AG09309 (cell line): ENCODE measurements at regions not wholly inside any gene's neighbourhood (a gene's known extent, or its start where the extent isn't known, plus 50 kb on each side); places are given as distances from the start of the nearest gene placed in this dataset.
"Not testable (repeated sequence)": the region's sequence is repeated elsewhere in the genome, so short reads cannot be mapped to it uniquely, and the experiment has no call there.

Source experiments
- DNase-seq: peaks from one replicate; pipeline ENCODE4 v3.0.0-alpha.2; 2010; ENCODE audit warnings: low read depth
- H3K4me3 ChIP-seq: 2 replicates; pipeline ENCODE4 v1.5.1; 2011; ENCODE audit warnings: mild to moderate bottlenecking, low read depth, low read length, moderate library complexity; ENCODE audit not compliant: control insufficient read depth
- CTCF ChIP-seq: IDR thresholded peaks from 2 replicates; pipeline ENCODE4 v1.5.1; 2011; ENCODE audit warnings: mild to moderate bottlenecking, low read depth, low read length, inconsistent platforms; ENCODE audit not compliant: insufficient read depth, control insufficient read depth; ENCODE audit errors: missing control alignments

GRCh38 chr14:49962621-49963020, 69.7 kb downstream of the ARF6 start:
- TF ChIP-seq CTCF = no peak
- no peak overlapping the region for H3K4me3 ChIP-seq
- DNase-seq = no peak

GRCh38 chr14:49965068-49965651, 72.3 kb downstream of the ARF6 start:
- H3K4me3 ChIP-seq, DNase-seq: not testable (repeated sequence)

- DNase-seq = no peak
These were observed 73.5 kb downstream of the ARF6 start for GRCh38 chr14:49966304-49966809.

GRCh38 chr14:49966971-49967630, 74.2 kb downstream of the ARF6 start:
- no peak for DNase-seq
- no peak for TF ChIP-seq CTCF
- H3K4me3 ChIP-seq = no peak overlapping the region

More at GRCh38 chr14:49966304-49966809, 73.5 kb downstream of the ARF6 start:
- TF ChIP-seq CTCF = no peak
- no peak overlapping the region for H3K4me3 ChIP-seq

- no peak overlapping the region for H3K4me3 ChIP-seq
- no peak for TF ChIP-seq CTCF
- no peak for DNase-seq
These were observed 77.1 kb downstream of the ARF6 start for GRCh38 chr14:49969961-49970360.

- DNase-seq = no peak
- H3K4me3 ChIP-seq = no peak overlapping the region
- TF ChIP-seq CTCF = no peak
These were observed 77.7 kb downstream of the ARF6 start for GRCh38 chr14:49970474-49971147.
